ENCODE measurements at regions not wholly inside any gene's neighbourhood (a gene's known extent, or its start where the extent isn't known, plus 50 kb on each side); places are given as distances from the start of the nearest gene placed in this dataset.
"Not testable (repeated sequence)": the region's sequence is repeated elsewhere in the genome, so short reads cannot be mapped to it uniquely, and the experiment has no call there.

- no peak for DNase-seq
- intact Hi-C loops (cut with DNase I), result no loop called here
- WGBS, 2 donors, result 77 to 91% methylated on average over 12 of the region's 12 CpGs
- Histone ChIP-seq H3K4me3 (no peak overlapping the region), H3K27ac (no peak overlapping the region), H3K9me3 (no peaks in the 10 kb centered on the region), H3K36me3 (replicated peaks in 1 of 2; ENCODE audit: insufficient read depth in 1 of 2, low read depth in 2 of 2) (no peaks in the 10 kb centered on the region), H3K4me1 (no peaks in the 10 kb centered on the region), H3K27me3 (no peaks in the 10 kb centered on the region)
- TF ChIP-seq POLR2A (IDR thresholded peaks at IDR 0.05) (no peak), CTCF (IDR thresholded peaks at IDR 0.05) (no peak)
- no peak for ATAC-seq
Observed at GRCh38 chr4:184959786-184960185, 58.5 kb upstream of the HELT start.

- WGBS, 2 donors, result 84 to 87% methylated on average over 11 of the region's 11 CpGs
- Histone ChIP-seq H3K9me3 (no peaks in the 10 kb centered on the region), H3K27ac (no peak overlapping the region), H3K4me3 (no peak overlapping the region), H3K36me3 (replicated peaks in 1 of 2; ENCODE audit: insufficient read depth in 1 of 2, low read depth in 2 of 2) (no peaks in the 10 kb centered on the region), H3K27me3 (no peaks in the 10 kb centered on the region), H3K4me1 (no peaks in the 10 kb centered on the region)
- intact Hi-C loops (cut with DNase I), result no loop called here
- peak in 1 of 4 donors; percentile 15 for DNase-seq
- TF ChIP-seq POLR2A (IDR thresholded peaks at IDR 0.05), result no peak
- TF ChIP-seq CTCF (IDR thresholded peaks at IDR 0.05), result no peak
- ATAC-seq, result peak; percentile 15
Observed at GRCh38 chr4:184960505-184960971, 57.8 kb upstream of the HELT start.

- intact Hi-C loops (cut with DNase I), result no loop called here
- Histone ChIP-seq H3K4me1 (no peaks in the 10 kb centered on the region), H3K36me3 (replicated peaks in 1 of 2; ENCODE audit: insufficient read depth in 1 of 2, low read depth in 2 of 2) (no peaks in the 10 kb centered on the region), H3K4me3 (no peak overlapping the region), H3K9me3 (no peaks in the 10 kb centered on the region), H3K27me3 (no peaks in the 10 kb centered on the region), H3K27ac (no peak overlapping the region)
- peak; percentile 21 to 62 (median 50) for DNase-seq
- 55 to 70% methylated on average over 7 to 8 of the region's 8 CpGs for WGBS, 2 donors
- peak; percentile 53 for ATAC-seq
- TF ChIP-seq POLR2A (IDR thresholded peaks at IDR 0.05) (no peak), CTCF (IDR thresholded peaks at IDR 0.05) (no peak)
Observed at GRCh38 chr4:184961660-184962059, 56.6 kb upstream of the HELT start.

- TF ChIP-seq POLR2A (IDR thresholded peaks at IDR 0.05), result no peak
- whole genome bisulfite sequencing, 2 donors, result 73 to 77% methylated on average over 8 to 10 of the region's 11 CpGs
- H3K4me1 ChIP-seq, result no peaks in the 10 kb centered on the region
- H3K4me3 ChIP-seq, result no peak overlapping the region
- intact Hi-C loops (cut with DNase I), result no loop called here
- no peak for ATAC-seq
- no peaks in the 10 kb centered on the region for H3K27me3 ChIP-seq
- DNase-seq, result no peak
- H3K36me3 ChIP-seq (replicated peaks in 1 of 2; ENCODE audit: insufficient read depth in 1 of 2, low read depth in 2 of 2), result no peaks in the 10 kb centered on the region
- no peak overlapping the region for H3K27ac ChIP-seq
- no peaks in the 10 kb centered on the region for H3K9me3 ChIP-seq
Observed at GRCh38 chr4:184962125-184962638, 56.1 kb upstream of the HELT start.

- H3K9me3 ChIP-seq; DNase-seq; intact Hi-C loops (cut with DNase I); H3K4me1 ChIP-seq; ATAC-seq; H3K36me3 ChIP-seq (replicated peaks in 1 of 2; ENCODE audit: insufficient read depth in 1 of 2, low read depth in 2 of 2); H3K4me3 ChIP-seq; H3K27ac ChIP-seq; H3K27me3 ChIP-seq: not testable (repeated sequence)
- WGBS, 2 donors, result 90 to 92% methylated on average over 16 to 36 of the region's 50 CpGs
Observed at GRCh38 chr4:184965230-184966050, 52.9 kb upstream of the HELT start.

GRCh38 chr4:184966051-184966691 is 52.1 kb upstream of the HELT start:
- intact Hi-C loops (cut with DNase I); H3K27ac ChIP-seq; DNase-seq; H3K9me3 ChIP-seq; H3K36me3 ChIP-seq (replicated peaks in 1 of 2; ENCODE audit: insufficient read depth in 1 of 2, low read depth in 2 of 2); H3K27me3 ChIP-seq; H3K4me3 ChIP-seq; H3K4me1 ChIP-seq; ATAC-seq: not testable (repeated sequence)
- 95 to 98% methylated on average over 20 to 26 of the region's 42 CpGs for WGBS, 2 donors

GRCh38 chr4:184967699-184968098 is 50.6 kb upstream of the HELT start:
- H3K27ac ChIP-seq; intact Hi-C loops (cut with DNase I); H3K9me3 ChIP-seq; H3K27me3 ChIP-seq; H3K36me3 ChIP-seq (replicated peaks in 1 of 2; ENCODE audit: insufficient read depth in 1 of 2, low read depth in 2 of 2); DNase-seq; H3K4me1 ChIP-seq; ATAC-seq; H3K4me3 ChIP-seq: not testable (repeated sequence)
- 87 to 88% methylated on average over 14 to 15 of the region's 15 CpGs for WGBS, 2 donors

Data from body of pancreas (tissue), 4 donors.